HCEC 1CT (cell line): ENCODE measurements at regions not wholly inside any gene's neighbourhood (a gene's known extent, or its start where the extent isn't known, plus 50 kb on each side); places are given as distances from the start of the nearest gene placed in this dataset.
"Not testable (repeated sequence)": the region's sequence is repeated elsewhere in the genome, so short reads cannot be mapped to it uniquely, and the experiment has no call there.

Experiments used
- DNase-seq: peaks from one replicate; pipeline ENCODE4 v3.0.0-alpha.2; 2017

DNA sequence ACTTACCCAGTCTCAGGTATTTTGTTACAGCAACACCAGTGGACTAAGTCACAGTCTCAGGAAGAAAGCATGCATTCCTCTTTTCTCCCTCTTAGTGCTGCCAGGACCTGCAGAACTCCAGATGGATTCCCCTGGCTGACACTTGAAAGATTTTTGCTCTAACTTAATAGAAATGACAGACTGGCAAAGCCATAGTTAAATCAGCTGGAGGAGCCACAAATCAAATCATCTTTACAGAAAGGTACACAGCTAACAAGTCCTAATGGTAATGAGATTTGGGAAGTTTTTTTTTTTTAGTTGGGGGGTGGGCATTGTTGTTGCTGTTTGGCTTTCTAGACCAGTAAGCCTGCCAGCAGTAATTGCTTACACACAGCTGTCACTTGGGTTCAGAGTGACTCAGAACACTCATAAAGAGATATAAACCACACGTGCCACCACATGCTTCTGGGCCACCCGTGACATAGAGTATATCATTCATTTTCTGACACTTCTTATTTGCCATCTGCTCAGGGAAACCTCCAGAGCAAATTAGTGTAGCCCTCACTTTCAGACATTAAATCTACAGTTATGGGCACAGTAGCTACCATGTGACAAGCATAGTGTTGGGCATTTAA, 72.4 kb downstream of the FH start:
- DNase-seq = no peak

DNA sequence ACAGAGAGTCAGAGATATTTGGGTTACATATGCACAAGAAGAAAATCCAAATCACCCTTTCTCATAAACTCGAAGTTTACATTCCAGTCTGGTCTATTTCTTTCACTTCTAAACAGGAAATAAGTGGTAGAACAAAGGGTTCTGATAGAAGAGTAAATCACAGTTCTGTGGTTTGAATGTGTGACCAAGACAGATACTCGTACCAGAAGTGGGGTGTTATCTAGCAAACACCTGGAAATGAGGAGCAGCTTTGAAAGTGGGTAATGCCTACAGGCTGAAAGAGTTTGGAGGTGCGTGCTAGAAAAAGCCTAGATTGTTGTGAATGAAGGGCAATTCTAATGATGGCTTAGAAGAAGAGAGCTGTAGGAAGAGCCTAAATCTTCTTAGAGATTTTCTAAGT, 74.7 kb downstream of the FH start:
- DNase-seq = no peak

DNA sequence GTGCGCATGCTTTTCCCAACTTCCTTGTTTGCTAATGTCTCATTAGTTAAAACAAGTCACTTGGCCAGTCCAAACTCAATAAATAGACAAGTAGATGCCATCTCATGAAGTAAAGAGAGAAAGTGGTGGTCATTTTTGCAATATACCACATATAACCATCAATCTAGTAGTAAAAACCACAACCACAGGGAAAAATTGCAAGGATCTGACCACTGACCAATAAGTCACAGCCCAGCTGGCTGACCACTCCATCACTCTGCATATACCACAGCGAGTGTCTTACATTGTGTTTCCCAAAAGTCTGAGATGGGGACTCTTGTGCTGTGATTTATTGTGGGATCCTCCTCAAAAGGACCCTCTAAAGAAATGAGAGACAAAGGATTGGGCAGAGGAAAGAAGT, 76.0 kb downstream of the FH start:
- DNase-seq = no peak

DNA sequence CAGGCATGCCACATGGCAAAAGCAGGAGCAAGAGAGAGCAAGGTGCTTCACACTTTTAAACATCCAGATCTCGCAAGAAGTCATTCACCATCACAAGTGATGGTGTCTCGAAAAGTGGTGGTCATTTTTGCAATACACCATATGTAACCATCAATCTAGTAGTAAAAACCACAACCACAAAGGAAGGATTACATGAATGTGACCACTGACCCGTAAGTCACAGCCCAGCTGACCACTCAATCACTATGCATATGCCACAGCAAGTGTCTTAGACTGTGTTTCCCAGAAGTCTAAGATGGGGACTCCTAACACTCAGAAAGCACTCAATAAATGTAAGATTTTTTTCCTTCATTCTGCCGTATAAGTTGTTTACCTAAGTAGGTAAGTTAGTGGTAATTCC, 76.9 kb downstream of the FH start:
- no peak for DNase-seq

DNA sequence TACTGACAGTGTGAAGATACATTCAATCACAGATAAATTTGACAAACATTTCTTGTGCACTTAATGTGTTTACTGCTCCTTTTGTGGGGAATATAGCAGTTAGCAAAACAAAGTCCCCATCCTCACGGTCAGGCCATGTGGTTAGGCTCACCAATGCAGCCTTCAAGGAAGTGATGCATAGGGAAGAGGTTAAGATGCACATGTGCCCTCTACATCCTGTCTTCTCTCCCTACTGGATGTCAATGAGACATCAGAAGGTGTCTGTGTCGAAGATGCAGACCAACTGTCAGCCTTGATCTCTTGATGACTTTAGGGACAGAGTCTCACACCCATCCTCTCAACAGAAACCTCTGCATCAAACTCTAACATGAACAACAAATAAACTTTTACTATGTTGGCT, 78.7 kb downstream of the FH start:
- DNase-seq = peak; percentile 34

DNA sequence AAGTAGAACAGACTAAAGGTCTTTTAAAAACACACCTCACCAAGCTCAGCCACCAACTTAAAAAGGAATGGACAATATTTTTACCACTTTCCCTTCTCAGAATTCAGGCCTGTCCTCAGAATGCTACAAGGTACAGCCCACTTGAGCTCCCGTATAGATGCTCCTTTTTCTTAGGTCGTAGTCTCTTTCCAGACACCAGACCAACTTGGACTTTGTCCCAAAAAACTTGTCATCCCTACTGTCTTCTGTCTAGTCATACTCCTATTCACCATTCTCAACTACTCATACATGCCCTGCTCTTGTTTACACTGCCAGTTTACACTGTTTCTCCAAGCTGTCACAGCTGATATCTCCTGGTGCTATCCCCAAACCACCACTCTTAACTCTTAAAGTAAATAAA, 80.9 kb downstream of the FH start:
- not testable (repeated sequence) for DNase-seq

DNA sequence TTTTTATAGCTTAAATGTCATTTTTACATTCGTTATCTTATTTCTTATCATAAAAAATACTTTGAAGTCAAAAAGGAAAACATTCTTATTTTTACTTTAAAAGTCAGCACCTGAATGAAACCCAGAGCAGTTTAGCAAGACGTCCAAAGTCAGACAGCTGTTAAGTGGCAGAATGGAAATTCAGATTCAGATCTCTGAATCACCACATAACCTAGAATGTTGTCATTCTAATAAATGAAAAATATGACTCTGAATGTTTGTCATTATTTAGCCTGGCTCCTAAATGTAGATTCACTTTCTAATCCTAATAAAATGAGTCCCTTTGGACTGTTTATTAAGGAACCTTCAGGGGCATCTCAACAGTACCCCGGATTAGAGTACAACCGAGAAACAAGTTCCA, 75.2 kb upstream of the RGS7 start:
- no peak for DNase-seq

DNA sequence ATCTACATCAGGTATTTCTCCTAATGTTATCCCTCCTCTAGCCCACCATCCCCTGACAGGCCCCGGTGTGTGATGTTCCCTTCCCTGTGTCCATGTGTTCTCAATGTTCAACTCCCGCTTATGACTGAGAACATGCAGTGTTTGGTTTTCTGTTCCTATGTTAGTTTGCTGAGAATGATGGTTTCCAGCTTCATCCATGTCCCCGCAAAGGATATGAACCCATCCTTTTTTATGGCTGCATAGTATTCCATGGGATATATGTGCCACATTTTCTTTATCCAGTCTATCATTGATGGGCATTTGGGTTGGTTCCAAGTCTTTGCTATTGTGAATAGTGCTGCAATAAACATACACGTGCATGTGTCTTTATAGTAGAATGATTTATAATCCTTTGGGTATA, 68.1 kb upstream of the RGS7 start:
- DNase-seq = not testable (repeated sequence)

DNA sequence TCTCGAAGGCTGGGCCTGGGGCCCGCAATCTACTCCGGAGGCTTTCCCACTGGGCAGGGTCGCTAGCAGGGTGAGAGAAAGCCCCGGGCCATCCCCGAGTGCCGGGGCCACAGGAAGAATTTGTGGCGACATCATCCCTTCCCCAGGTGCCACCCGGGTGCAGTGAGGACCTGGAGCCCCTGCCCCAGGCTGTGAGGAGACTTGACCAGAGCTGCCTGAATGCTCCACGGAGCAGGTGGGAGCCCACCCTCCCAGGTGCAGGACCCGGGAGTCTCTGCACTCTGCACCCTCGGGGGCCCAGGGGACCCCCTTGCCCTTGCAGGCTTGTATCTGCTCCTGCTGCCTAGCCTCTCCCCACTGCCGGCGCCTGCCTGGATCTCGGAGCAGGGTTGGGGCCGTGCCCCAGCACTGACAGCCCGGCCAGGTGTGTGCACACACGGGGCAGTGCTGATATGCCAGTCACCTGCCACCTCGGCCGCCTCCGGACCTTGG, 67.5 kb upstream of the RGS7 start:
- DNase-seq = no peak

DNA sequence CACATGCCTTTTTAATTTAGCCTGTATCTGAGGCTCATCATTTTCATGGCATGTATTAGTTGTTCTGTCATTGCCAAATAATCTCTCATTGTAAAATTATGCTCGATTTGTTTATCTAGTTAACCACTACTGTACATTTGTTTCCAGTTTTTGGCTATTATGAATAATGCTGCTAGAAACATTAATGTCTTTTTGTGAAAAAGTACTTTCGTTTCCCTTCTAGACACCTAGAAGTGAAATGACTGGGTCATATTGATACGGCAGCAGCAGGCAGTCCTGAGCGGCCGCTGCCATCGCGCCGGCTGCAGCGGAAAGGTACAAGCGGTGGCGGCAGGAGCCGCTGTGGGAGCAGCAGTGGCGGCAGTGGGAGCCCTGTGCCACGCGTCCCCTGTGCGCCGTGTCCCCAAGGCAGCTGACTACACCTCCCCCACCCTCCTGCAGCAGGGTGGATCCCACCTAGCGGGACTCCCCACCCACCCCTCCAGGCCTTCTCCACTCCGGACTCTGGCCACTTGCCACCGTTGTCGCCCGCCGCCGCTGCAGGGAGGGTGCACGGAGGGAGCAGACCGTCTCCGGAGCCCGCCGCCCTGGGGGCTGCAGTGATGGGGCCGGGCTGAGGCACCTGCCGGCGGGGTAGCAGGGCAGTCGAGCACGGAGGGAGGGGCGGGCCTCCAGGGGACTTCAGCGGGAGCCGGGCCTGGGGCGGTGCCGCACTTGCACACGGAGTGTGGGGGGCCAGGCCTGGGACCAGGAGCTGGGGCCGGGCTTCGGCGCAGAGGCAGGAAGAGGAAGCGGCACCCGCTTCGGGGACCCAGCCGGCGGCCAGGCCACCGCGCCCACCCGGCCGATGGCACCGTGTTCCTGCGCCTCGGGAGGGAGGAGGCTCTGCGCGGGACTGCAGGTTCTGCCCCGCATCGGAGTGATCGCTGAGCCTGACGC, 66.8 kb upstream of the RGS7 start:
- DNase-seq = peak; percentile 57

DNA sequence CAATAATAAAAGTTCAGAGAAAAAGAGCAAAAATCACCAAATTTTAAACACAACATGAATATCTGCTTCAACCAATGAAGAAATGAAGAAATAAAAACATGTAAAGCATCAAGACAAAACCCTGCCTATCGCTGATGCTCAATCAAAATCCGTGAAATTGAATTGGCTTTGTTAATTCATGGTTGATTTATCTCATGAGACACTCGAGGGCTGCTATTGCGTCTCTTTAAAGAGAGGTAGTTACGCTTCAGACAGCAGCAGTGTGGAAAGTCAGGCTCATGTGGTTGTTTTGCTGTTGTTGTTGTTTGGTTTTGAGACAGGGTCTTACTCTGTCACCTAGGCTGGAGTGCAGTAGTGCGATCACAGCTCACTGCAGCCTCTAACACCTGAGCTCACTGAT, 65.5 kb upstream of the RGS7 start:
- DNase-seq = no peak

DNA sequence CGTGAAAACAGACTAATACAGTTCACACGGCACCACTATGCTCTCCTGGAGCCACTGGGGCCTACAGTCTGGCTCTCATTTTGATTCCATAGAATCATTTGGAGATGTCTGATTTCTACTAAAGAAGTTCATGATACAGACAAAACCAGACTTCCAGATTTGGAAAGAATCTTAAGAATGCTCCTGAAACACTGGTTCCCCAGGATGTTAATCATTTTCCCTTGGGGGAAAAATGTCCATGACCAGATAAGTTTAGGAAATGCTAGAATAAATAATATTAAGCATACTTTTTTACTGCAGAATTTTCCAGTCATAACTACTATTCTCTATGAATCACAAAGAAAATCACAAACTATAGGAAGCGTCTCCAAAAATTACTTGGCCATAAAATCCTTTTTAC, 63.0 kb upstream of the RGS7 start:
- no peak for DNase-seq

DNA sequence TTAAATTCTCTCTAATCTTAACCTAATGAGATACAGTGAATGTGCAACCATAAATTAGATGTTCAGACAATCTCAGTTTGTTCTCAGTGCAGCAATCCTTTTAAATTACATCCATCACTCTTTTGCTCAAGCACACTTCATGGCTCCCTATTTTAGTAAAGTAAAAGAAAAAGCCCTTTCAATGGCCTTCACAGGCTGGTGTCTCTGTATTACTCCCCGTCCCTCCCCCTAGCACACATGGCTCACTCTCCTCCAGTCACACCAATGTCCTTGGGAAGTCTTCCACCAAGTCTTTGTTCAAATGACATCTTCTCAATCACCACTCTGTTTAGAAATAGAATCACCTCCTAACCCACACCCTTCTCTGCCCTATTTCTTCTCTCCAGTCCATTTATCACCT, 60.3 kb upstream of the RGS7 start:
- no peak for DNase-seq

DNA sequence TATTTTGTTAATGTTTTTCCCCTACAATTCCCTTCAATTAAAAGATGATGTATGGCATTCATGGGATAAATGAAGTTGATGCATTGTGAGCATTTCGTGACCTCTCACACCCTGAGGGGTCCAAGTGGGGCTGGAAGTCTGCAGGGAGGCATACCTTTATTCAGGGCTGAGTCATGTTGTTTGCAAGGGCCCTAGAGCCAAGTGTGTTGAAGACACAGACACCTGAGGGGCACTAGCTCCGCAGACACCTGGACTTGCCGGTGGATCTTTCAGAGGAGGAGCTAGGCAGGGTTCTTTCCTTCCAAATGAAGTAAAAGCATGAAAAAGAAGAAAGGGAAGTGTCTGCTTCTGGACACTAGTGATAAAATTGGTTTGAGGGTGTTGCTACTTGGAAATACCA, 57.0 kb upstream of the RGS7 start:
- DNase-seq = no peak

DNA sequence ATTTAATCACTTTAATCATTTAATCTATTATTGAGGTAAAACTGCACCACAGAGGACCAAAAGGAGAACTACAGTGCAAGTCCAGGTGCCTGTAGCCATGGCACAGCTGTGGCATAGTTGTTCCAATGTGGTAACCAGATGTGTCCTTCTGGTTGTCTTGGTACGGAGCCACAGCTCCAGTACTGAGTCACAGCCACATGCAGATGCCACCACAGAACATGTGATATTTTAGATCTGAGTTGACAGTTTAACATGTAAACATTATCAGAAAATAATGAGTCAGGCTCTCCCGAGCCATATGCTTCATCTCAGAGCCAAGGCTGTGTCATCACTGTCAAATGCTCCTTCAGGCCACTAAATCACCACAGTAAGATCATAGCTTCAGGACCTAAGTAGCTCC, 56.4 kb upstream of the RGS7 start:
- peak; percentile 93 for DNase-seq

DNA sequence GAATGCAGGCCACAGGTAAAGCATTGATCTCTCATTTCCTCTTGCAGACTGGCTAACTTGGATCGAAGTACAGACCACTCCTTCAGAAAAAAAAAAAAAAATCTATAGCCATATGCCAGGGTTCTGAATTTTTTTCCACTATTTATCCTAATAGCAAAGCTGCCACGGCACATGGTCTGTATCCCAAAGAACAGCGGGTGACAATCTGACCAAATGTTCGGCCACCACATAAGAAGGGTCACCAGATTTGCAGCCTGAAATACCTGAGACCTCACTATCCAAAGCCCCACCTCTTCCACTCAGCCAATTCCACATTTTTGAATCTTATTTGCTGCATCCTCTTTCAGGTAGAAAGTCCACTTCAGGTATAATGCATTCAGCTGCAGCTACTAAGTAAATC, 55.6 kb upstream of the RGS7 start:
- DNase-seq = no peak

DNA sequence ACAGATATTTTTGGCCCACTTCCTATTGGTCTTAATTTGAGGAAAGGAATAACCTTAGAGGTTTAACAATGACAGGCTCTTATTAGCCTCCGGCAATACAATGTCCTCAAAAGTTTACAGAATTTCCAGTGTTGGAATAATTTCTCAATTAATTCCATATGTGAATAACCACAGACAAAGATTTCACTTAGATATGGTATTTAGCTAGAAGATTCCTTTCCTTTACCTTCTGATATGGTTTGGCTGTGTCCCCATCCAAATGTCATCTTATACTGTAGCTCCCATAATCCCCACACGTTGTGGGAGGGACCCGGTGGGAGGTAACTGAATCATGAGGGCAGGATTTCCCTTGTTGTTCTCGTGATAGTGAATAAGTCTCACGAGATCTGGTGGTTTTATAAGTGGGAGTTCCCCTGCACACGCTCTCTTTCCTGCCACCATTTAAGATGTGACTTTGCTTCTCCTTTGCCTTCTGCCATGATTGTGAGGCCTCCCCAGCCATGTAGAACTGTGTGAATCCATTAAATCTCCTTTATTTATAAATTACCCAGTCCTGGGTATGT, 54.9 kb upstream of the RGS7 start:
- no peak for DNase-seq

DNA sequence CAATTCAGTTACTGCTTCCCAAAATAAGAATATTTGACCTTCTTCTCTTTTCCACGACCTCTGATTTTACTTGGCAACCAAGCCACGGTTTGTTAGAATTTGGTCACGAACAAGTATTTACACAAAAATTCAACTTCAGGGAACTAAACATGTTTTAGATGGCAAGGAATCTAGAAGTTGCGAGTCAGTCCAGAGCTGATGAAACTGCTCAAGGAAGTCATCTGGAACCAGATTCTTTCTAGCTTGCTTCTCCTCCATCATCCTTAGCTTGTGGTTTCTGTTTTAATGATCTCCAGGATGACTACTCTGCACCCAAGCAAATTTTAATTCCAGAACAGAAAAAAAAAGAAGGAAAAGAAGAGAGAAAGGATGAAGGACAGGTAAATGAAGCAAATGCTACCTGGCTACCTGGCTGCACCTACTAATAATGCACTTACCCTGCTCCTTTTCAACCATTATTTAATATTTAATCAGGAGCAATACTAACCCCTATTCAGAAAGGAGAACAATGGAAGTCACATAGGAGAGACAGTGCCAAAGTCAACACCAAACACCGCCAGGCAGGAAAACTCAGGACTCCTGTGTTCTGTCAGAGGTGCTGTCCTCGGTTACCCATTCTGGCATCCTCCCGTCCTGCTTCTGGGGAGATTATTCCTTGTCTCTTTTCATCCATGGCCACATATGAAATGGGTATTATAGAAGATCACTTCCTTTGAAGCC, 54.2 kb upstream of the RGS7 start:
- DNase-seq = peak; percentile 70

DNA sequence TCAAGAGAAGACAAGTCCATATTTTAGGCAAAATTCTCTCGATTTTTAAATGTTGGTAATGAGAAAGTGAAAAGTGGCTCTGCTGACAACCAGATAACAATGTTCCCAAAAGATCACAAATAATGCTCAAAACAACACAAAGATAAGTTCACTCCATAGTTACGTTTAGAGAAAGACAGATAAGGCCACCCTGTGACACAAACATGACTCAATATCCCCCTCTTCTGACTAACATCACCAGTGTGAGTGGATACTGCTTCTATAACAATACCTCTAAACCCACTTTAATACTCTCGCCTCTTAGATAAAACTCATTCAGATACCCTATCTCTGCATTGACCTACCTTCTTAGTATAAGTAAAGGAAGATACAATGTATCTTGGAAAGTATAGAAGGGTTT, 51.2 kb upstream of the RGS7 start:
- peak; percentile 57 for DNase-seq
